Activated CD4-positive, alpha-beta T cell treated with anti-CD3 and anti-CD28 coated beads for 48 hours (primary cell): ENCODE measurements at regions not wholly inside any gene's neighbourhood (a gene's known extent, or its start where the extent isn't known, plus 50 kb on each side); places are given as distances from the start of the nearest gene placed in this dataset.

Experiments
- DNase-seq: peaks from one replicate; pipeline ENCODE4 v3.0.0-alpha.2; 2020

DNA sequence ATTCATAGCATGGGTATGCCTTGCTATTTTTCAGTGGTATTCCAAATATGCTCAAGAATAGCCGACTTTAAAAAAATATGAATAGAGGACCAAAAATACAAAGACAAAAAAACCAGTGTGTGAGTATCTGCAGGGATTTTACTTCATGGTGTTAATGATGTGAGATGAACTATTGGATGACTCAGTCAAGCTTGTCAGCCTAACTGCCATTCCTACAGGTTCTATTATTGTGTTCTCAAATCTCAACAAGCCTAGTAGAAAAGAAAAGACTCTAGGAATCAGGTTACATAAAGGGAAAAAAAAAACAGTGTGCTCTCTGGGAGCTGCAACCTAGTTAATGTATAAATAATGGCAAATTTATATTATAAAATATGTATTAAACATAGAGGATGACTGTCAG is 588.4 kb upstream of the BTBD3 start:
- no peak for DNase-seq

DNA sequence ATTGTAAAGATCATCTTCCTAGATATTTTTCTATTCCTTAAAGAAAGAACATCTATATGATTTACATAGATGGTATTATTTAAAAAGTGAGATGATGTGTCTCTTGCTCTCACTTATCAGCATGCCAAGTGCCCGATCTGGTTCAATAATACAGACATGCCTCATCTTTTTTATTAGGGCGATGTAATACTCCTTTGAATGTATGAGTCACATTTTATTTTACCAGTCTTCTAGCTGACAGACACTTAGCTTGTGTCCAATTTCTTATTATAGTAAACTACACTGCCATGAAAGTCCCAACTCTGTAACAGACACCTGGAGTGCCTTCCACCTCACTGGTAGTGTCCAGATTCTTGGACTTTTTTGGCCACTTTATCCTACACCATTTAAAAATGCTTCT is 586.6 kb upstream of the BTBD3 start:
- DNase-seq, result no peak

DNA sequence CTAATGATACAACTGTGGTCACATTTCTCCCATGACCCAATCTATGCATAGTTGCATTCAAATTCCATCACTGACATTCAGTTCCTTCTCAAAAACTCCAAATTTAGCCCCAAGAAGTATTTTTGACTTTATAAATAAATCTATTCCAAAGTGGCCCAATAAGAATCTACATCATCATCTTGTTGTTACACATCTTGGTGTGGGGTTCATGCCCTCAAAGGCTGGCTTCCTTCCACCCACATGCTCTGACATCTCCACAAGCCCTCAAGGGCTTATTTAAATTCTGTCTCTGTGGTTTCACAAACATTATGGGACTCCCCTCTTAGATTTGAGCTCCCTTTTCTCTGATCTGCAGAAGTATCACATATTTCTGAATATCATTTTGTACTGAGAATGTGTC is 585.3 kb upstream of the BTBD3 start:
- no peak for DNase-seq

DNA sequence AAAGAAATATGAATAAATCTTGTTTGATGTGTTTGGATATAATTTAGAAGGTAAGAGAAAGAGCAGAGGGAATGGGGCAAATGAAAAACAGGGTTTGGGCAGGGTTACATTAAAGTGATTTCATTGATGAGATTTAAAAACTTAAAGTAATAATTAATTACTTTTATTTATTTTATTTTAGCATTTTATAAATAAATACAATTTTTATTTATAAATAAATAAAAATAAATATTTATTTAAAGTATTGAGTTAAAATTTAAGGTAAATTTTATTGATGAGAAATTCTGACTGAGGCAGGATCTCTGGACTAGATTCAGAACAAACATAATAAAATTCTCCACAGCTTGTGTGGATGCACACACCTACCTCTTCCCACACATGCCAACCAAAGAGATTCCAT is 584.1 kb upstream of the BTBD3 start:
- DNase-seq, result no peak

DNA sequence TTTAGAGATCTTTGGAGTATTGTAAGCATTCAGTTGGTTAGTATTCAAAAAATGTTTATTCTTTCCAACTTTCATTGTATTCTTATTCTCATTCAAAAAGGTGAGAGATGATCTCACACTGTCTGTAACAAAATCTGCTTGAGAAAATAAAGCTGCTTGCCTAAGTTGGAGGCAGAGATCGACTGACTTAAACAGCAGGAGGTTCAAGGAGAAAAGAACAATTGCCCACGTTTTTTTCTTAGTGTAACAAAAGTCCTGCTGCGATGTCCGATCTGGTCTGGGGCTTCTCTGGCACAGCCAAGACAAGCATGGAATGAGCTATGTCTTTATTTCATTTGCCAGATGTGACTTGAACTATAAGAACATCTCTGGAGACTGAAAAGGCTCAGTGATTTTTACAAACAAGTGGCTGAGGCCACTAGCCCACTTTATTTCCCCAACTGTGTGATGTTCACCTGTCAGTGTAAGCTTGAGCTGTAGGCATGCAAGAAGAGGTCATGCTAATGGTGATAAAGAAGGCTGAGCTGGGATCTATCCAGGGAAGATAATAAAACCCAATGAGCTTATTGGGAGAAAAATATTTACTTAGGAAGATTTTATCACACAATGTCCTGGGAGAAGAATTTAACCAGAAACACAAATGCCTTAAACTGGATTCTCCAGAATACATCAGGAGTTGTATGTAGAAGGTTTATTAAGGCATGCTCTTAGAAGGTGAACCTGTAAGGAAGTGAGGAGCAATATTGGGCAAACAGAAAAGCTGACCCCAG is 580.1 kb upstream of the BTBD3 start:
- DNase-seq, result no peak

DNA sequence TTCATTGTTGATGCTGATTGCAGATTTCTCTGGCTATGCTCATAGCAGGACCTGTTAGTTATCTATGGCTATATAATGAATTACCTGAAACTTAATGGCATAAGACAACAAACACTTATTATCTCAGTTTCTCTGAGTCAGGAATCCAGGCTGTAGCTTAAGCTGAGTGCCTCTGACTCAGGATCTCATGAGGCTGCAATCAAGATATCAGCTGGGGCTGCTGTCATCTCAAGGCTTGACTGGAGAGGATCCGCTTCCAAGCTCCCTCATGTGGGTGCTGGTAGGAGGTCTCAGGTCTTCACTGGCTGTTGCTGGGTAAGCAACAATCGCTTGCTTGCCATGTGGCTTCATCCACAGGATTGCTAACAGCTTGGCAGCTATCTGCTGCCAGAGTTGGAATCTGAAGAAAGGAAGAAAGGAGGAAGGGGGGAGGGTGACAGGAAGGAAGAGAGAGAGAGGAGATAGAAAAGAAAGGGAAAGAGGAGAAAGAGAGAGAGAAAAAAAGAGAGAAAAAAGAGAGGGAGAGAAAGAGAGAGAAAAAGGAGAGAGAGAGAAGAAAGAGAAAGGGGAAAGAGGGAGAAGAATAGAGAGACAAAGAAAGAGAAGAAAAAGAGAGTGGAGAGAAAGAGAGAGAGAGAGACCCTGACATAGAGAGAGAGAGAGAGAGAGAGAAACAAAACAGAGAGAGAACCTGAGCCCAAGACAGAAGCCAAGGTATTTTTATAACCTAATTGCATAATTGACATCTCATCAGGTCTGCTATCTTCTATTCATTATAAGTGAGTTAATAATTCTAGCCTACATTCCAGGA is 579.0 kb upstream of the BTBD3 start:
- no peak for DNase-seq

DNA sequence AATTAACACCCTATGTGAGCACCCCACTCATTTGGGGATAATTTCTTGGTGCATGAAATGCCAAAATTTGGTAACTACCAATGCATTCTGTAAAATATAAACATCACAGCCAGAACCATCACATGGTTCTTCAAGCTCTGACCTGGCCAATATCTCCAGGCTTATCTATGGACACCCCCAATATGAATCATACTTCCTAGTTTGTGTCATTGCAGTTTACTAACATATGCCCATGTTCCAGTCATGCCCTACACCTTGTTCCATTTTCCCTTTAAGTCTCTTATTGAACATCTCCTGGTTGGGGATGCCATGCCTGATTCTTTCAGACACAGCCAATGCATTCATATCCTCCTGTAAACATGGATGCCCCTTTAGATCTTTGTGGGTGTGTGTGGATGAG is 572.8 kb upstream of the BTBD3 start:
- no peak for DNase-seq

DNA sequence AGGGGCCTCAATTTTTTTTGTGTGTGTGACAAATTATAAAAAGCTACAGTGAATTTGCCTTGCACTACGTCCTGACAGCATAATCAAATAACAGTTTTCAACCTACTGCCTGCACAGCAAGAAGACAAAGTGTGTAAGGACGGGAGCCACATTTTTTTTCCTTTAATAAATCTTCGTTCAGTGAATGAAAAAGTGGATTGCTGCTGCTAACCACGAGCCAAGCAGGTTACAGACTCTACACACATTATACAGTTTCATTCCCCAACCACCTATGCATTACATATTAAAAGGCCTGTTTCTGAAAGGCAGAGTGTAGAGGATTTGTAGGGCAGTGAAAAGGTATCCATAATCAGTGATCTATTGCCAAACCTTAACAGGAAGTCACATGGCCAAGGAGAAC is 570.0 kb upstream of the BTBD3 start:
- no peak for DNase-seq

DNA sequence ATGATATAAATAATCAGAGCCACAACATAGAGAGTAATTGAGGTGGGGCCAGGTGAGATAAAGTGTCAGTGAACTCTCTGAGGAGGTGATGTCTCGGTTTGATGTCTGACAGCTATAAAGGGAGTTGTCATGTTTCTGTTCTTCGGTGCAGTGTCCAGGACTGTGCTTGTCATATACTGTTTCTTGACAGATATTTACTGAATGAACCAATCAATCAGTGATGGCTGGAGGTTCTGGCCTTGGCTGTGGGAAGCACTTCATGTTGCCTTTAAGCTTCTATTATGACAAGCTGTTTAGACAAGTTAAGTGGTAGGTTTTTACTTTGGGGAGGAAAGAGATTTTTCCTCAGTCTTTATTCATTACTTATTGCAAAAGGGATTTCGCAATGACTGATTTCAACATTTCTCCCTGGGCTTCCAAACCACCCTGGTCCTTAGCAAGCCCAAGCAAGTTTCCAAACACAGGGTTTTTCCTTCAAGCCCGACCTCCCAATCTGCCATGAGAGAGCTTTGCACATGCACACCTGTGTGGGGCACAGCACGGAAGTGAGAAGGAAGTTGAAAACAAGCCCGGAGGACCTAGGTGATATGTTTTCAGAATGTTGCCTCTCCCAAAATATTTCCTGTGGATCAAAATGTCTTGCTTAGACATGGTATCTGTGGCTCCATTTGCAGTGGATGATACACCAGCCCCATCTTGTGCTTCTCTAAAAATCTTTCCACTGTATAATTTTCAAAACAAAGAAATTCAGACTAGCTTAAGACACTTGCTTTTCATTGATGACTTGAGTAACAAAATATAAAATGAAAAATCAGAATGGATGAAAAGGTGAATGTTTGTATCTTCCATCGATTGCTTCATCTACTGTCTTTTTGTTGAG is 567.3 kb upstream of the BTBD3 start:
- no peak for DNase-seq

DNA sequence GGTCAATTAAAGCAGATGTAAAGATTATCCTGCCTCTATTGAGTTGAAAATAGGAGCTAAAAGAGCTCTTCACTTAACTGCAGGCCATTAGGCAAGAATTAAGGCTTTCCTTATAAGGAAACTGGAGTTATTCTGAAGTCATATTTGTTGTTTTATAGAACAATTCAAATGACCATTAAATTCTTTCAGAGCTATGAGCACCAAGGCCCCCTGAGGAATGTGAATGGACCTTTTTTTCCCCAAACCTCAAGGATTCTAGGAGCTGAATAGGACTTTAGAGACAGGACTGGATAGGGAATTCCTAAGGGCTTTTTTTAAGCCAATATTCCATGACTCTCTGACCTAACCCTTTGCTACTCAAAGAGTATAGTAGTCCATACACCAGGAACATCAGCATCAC is 565.7 kb upstream of the BTBD3 start:
- no peak for DNase-seq

DNA sequence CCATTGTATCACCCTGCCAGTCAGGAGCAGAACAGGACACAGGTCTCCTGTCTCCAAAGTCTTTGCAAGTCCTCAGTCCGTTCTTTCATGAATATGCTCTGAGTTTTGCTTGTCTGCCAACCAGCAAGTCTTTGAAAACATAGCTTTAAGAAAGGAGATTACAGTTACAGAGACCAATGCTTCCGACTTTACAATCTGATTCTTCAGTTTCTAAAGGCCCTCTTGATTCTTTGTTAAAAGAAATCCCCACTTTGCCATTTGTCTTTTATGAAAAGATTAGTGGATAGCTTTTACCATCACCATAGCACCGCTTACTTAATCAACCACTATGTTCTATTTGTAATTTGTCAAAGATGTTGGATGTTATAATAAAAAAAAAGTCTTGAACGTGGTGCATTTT is 562.8 kb upstream of the BTBD3 start:
- DNase-seq, result no peak

DNA sequence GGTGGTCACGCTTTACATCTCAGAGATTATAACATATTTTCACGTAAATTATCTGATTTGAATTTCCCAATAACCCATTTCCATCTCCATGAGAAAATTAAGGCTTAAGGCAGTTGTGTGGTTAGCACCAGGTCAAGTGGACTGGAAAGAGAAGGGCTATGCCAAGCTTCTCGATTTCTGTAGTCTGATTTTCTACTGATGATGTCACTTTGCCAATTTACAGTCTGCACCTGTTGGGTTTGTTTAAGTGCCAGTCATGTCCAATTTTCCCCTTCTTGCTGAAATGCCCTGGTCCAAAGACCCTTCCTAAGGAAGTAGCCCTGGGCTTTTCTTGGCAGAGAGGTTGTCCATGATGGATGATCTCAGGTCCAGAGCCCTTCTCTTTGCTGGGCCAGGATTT is 562.3 kb upstream of the BTBD3 start:
- no peak for DNase-seq

DNA sequence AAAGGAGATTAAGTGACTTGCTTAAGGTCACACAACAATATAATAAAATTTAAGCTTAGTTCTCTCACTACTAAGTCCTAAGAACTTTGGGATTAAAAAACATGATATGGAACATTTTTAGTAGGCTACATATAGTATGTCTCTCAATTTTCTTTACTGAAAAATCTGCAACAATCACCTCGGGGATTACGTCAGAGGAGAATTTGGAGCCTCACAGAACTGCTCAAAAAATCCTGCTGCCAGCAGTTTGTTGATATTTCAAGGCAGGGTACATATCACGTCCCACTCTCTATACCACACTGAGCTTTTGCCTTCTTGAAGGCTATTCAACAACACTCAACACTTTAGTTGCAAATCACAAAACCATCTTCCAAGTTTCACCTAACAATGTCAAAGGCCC is 561.6 kb upstream of the BTBD3 start:
- DNase-seq, result no peak

DNA sequence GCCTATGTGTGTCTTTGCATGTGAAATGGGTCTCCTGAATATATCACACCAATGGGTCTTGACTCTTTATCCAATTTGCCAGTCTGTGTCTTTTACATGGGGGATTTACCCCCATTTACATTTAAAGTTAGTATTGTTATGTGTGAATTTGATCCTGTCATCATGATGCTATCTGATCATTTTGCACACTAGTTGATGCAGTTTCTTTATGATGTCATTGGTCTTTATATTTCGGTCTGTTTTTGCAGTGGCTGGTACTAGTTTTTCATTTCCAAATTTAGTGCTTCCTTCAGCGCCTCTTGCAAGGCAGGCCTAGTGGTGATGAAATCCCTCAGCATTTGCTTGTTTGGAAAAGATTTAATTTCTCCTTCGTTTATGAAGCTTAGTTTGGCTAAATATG is 555.2 kb upstream of the BTBD3 start:
- no peak for DNase-seq

DNA sequence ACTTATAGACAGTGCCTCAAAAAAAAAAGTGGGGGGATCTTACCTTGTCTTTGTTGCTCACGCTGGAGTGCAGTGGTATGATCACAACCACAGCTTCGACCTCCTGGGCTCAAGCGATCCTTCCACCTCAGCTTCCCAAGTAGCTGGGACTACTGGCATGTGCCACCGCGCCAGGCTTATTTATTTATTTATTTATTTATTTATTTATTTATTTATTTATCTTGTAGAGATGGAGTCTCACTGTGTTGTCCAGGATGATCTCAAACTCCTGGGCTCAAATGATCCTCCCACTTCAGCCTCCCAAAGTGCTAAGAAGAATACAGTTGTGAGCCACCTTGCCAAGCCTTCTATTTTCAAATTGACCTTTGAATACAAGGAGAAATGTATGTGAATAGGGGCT is 553.0 kb upstream of the BTBD3 start:
- no peak for DNase-seq

DNA sequence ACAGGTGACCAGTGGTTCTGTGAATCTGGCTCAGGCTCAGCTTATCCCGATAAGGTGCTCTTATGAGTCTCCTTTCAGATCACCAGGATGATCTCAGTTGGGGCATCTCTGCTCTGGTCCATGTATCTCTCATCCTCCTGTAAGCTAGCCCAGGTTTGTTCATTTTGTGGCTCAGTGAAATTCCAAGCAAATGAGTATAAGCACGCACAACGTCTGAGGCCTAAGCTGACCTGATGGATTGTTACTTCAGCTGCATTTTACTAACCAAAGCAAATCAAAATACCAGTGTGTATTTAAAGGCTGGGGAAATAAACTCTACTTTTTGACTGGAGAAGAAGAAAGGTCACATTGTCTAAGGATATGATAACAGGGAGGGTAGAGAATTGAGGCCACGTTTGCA is 551.0 kb upstream of the BTBD3 start:
- DNase-seq, result no peak

DNA sequence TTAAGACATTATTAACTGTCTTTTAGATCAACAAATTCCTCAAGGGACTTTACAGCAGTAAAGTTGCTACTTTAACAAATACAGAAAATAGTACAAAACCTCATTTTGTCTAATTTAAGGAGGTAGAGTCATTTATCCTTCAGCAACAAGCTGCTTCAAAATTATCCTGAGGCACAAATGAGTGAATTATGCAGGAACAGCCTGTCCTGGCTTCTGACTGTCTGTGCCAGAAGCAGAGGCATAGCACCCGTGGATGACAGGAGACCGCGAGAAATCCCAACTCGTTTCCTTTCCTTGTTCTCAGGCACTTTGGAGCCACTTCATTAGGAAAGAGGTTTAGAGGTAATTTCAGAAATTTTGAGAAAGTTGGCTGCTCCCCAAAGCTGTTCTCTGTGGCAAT is 549.2 kb upstream of the BTBD3 start:
- no peak for DNase-seq

DNA sequence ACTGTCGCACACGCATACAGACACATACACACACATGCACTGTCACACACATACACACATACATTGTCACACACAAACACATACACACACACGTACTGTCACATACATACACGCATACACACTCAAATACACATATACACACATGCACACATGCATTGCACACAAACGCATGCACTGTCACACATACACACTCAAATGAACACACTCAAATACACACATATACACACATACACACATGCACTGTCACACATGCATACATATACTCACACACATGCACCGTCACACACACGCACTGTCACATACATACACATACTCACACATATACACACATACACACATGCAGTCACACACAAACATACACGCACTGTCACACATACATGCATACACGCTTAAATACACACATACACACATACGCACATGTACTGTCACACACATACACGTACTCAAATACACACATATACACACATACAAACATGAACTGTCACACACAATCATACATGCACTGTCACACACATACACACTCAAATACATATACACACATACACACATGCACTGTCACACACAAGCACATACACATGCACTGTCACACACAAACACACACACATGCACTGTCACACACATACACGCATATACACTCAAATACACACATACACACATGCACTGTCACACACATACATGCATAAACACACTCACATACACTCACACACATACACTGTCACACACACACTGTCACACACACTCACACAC is 548.6 kb upstream of the BTBD3 start:
- no peak for DNase-seq

DNA sequence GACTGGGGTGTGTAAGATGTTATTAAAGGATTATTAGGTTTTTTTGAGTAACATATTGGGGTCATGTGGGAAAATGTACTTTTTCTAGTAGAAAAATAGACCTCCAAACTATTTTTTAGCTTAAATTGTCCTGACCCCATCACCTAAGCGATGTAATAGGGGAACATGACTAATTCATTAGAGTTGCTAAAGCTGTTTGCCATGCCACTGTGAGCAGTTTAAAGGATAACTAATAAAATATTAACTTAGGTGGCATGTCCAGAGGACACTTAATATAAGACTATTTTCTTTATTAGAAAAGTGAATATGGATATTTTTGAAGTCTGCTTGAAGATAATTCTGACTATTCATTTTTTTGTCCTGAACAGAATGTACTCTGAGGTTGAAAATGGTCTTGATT is 545.9 kb upstream of the BTBD3 start:
- DNase-seq, result no peak

DNA sequence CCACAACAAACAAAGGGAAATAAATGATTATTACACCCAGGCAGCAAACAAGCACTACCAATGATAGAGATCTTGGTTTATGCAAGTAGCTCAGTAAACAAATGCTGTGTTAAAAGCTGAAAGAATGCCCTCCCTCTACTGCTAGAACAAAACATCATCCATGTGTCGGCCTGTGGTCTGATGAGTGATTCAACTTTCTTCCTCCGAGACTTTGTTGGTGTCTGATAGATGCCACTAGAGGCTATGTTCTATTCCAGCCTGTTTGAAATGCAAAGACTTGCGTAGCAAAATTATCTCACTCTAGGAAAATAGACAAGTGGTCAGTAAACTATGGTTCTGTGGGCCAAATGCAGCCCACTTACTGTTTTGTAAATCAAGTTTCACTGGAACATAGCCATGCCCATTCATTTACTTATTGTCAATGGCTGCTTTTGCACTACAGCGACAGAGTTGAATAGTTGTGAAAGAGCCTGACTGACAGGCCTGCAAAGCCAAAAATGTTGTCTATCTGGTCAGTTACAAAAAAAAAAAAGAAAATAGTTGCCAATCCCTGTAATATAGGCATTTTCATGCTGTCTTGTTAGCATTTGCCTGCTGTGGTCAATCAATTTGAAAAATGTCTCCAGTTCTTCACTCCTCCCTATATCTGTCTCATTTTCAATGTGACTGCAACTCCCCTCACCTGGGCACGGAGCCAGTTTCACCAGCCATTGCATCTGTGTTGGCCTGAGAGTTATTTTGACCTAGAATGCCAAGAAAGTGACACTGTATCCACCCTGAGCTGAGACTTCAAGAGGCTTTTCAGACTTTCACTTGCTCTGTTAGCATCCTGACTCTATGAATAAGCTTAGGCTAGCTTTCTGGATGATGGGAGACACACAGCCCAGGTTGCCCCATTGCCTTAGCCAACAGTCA is 544.6 kb upstream of the BTBD3 start:
- no peak for DNase-seq

DNA sequence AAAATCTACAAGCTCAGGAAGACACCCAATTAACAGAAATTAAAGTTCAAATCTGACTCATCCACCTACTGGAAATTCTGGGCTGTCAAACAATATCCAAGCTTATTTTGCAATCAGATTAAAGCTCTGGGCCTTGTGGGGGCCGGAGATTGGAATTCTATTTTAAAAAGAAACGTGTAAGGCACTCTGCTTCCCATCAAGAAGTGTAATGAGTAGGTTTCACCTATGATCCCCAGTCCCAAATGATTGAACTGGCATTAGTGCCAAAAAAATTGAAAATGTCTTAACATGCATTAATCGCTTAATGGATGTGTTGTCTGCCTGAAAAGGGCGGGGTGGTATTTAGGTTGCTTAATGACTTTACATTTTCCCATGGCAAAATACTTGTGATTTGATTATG is 542.4 kb upstream of the BTBD3 start:
- DNase-seq, result no peak

DNA sequence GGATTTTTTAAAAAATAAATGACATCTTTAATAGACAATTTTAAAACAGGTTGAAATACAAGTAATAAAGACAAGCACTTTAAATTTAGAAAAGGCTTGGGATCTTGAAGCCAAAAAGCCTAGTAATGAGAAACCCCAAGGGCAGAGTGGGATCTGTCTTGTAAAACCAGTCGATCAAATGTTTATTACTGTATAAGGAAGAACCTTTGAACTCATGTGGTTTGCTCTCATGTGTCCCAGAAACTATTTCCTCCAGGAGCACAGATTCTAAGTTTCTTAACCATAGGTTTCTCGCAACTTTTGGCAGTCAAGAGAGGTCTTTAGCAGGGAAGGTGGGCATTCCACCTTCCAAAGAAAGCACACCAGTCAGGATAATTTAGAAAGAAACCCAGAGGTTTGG is 541.7 kb upstream of the BTBD3 start:
- DNase-seq, result no peak
